H1 (cell line): ENCODE measurements at regions not wholly inside any gene's neighbourhood (a gene's known extent, or its start where the extent isn't known, plus 50 kb on each side); places are given as distances from the start of the nearest gene placed in this dataset.

Experiments used
- CTCF ChIA-PET: fragments of 300-600 bp; sonication (Branson Sonifier 250); formaldehyde crosslinking; loops from one replicate; lab custom pipeline; 2021; ENCODE audit not compliant: partially characterized antibody; lab: Charles Lee
- POLR2A ChIA-PET: fragments of 300-600 bp; sonication (Branson Sonifier 250); formaldehyde crosslinking; loops from one replicate; lab custom pipeline; 2021; ENCODE audit warnings: inconsistent platforms; ENCODE audit not compliant: partially characterized antibody; lab: Charles Lee
- DNase-seq, 2 experiments: peaks; one replicate each; pipeline versions ENCODE4 v3.0.0 to v3.0.0-alpha.2; 2010 to 2022; ENCODE audit warnings: low spot score in 2 of 2, low read depth in 1 of 2, mixed read lengths in 1 of 2
- FAIRE-seq: peaks from 2 replicates; lab custom pipeline; 2011; peaks lifted over from hg19 to GRCh38; lab: Jason Lieb, UNC
- H2AFZ ChIP-seq: 2 replicates; pipeline ENCODE4 v1.8.1; 2012; ENCODE audit warnings: low read length, inconsistent platforms
- H2AK5ac ChIP-seq: 2 replicates; pipeline ENCODE4 v1.6.1; 2013; ENCODE audit warnings: low read depth, low read length
- H2BK120ac ChIP-seq: replicated peaks from 2 replicates; pipeline ENCODE3; 2013; ENCODE audit warnings: low read depth, low read length, inconsistent platforms
- H2BK12ac ChIP-seq: 2 replicates; pipeline ENCODE4 v1.6.1; 2013; ENCODE audit warnings: low read depth, low read length
- H2BK15ac ChIP-seq: 2 replicates; pipeline ENCODE4 v1.6.1; 2013; ENCODE audit warnings: low read length
- H2BK20ac ChIP-seq: 2 replicates; pipeline ENCODE4 v1.6.1; 2013; ENCODE audit warnings: low read length
- H2BK5ac ChIP-seq: 2 replicates; pipeline ENCODE4 v1.6.1; 2013; ENCODE audit warnings: low read depth, low read length
- H3K14ac ChIP-seq: 2 replicates; pipeline ENCODE4 v1.6.1; 2013; ENCODE audit warnings: inconsistent platforms; ENCODE audit not compliant: insufficient read length
- H3K18ac ChIP-seq: 2 replicates; pipeline ENCODE4 v1.6.1; 2013; ENCODE audit warnings: low read length; ENCODE audit errors: extremely low read depth
- H3K23ac ChIP-seq: 2 replicates; pipeline ENCODE4 v1.6.1; 2013; ENCODE audit warnings: inconsistent platforms; ENCODE audit not compliant: insufficient read length
- H3K23me2 ChIP-seq: 2 replicates; pipeline ENCODE4 v1.6.1; 2013; ENCODE audit warnings: low read depth, low read length
- H3K27ac ChIP-seq: 2 replicates; pipeline ENCODE4 v1.6.1; 2011; ENCODE audit warnings: low read depth, low read length, inconsistent platforms
- H3K27me3 ChIP-seq, 4 experiments: replicated peaks in 1 of 4; 1 replicate in 1 of 4; 2 replicates in 3 of 4; pipeline versions ENCODE4 v1.6.1 to v1.8.1; 2011 to 2013; ENCODE audit warnings: low read length in 3 of 4, mild to moderate bottlenecking in 3 of 4, inconsistent platforms in 2 of 4, mixed read lengths in 2 of 4, moderate library complexity in 1 of 4; ENCODE audit not compliant: control insufficient read depth in 3 of 4, insufficient read depth in 3 of 4; ENCODE audit errors: extremely low read depth in 1 of 4
- H3K36me3 ChIP-seq, 4 experiments: 2 replicates each; pipeline versions ENCODE4 v1.6.1 to v1.8.1; 2011 to 2013; ENCODE audit warnings: mild to moderate bottlenecking in 4 of 4, low read length in 3 of 4, moderate library complexity in 2 of 4, control low read depth in 1 of 4, inconsistent platforms in 1 of 4; ENCODE audit not compliant: insufficient read depth in 4 of 4, control insufficient read depth in 2 of 4
- H3K4ac ChIP-seq: replicated peaks from 2 replicates; pipeline ENCODE3; 2013; ENCODE audit warnings: low read length, low read depth, mixed read lengths, inconsistent platforms; ENCODE audit not compliant: insufficient read length
- H3K4me1 ChIP-seq, 4 experiments: replicated peaks in 1 of 4; 1 replicate in 1 of 4; 2 replicates in 3 of 4; pipeline versions ENCODE4 v1.6.1 to v1.8.1; 2011 to 2013; ENCODE audit warnings: low read length in 3 of 4, inconsistent platforms in 2 of 4, mixed read lengths in 1 of 4; ENCODE audit not compliant: insufficient read depth in 4 of 4, control insufficient read depth in 3 of 4
- H3K4me2 ChIP-seq, 2 experiments: 2 replicates each; pipeline versions ENCODE4 v1.6.1 to v1.8.1; 2011 to 2013; ENCODE audit warnings: low read depth in 2 of 2, low read length in 2 of 2, control low read depth in 1 of 2, inconsistent platforms in 1 of 2, mild to moderate bottlenecking in 1 of 2; ENCODE audit not compliant: insufficient read depth in 1 of 2
- H3K4me3 ChIP-seq, 4 experiments: fragments of 200-600, 300-600 bp in 1 of 4; sonication (generic), shearing (Covaris generic), sonication (Bioruptor Twin) in 1 of 4; 2 replicates each; pipeline versions ENCODE4 v1.5.1 to v1.8.1; 2011 to 2016; ENCODE audit warnings: low read length in 4 of 4, low read depth in 3 of 4, control low read depth in 2 of 4, inconsistent platforms in 2 of 4, mild to moderate bottlenecking in 2 of 4, mixed read lengths in 1 of 4, moderate library complexity in 1 of 4; ENCODE audit not compliant: insufficient read depth in 2 of 4; ENCODE audit errors: extremely low read depth in 1 of 4
- H3K56ac ChIP-seq: replicated peaks from 2 replicates; pipeline ENCODE3; 2013; ENCODE audit warnings: low read depth, mild to moderate bottlenecking, mixed read lengths, low read length, inconsistent platforms; ENCODE audit not compliant: insufficient read length
- H3K79me1 ChIP-seq: 2 replicates; pipeline ENCODE4 v1.6.1; 2013; ENCODE audit warnings: low read depth, low read length, control low read depth
- H3K79me2 ChIP-seq, 2 experiments: 2 replicates each; pipeline versions ENCODE4 v1.6.1 to v1.8.1; 2012 to 2013; ENCODE audit warnings: low read length in 2 of 2, mild to moderate bottlenecking in 2 of 2, inconsistent platforms in 1 of 2; ENCODE audit not compliant: insufficient read depth in 2 of 2, control insufficient read depth in 1 of 2
- H3K9ac ChIP-seq, 4 experiments: replicated peaks in 1 of 4; 1 replicate in 1 of 4; 2 replicates in 3 of 4; pipeline versions ENCODE4 v1.6.1 to v1.8.1; 2011 to 2013; ENCODE audit warnings: low read depth in 3 of 4, low read length in 3 of 4, control low read depth in 2 of 4, mild to moderate bottlenecking in 2 of 4, moderate library complexity in 2 of 4, inconsistent platforms in 1 of 4; ENCODE audit errors: extremely low read depth in 1 of 4
- H3K9me3 ChIP-seq, 2 experiments: 2 replicates each; pipeline versions ENCODE4 v1.6.1 to v1.8.1; 2012 to 2013; ENCODE audit warnings: mild to moderate bottlenecking in 2 of 2, moderate library complexity in 2 of 2, control low read depth in 1 of 2, inconsistent platforms in 1 of 2, low read depth in 1 of 2, low read length in 1 of 2, mixed read lengths in 1 of 2; ENCODE audit not compliant: insufficient read depth in 2 of 2
- H4K20me1 ChIP-seq, 2 experiments: replicated peaks in 1 of 2; 2 replicates each; pipeline versions ENCODE3 to v1.8.1; 2011 to 2013; ENCODE audit warnings: inconsistent platforms in 2 of 2, low read length in 2 of 2, mild to moderate bottlenecking in 1 of 2; ENCODE audit not compliant: insufficient read depth in 2 of 2, control insufficient read depth in 1 of 2
- H4K5ac ChIP-seq: 2 replicates; pipeline ENCODE4 v1.6.1; 2013; ENCODE audit warnings: low read length, low read depth, mixed read lengths, inconsistent platforms; ENCODE audit not compliant: insufficient read length
- H4K8ac ChIP-seq: 2 replicates; pipeline ENCODE4 v1.8.0; 2013; ENCODE audit warnings: mild to moderate bottlenecking, moderate library complexity, low read length, inconsistent platforms; ENCODE audit not compliant: insufficient read depth; ENCODE audit errors: extremely low read depth
- H4K91ac ChIP-seq: replicated peaks from 2 replicates; pipeline ENCODE3; 2013; ENCODE audit warnings: low read length, mixed read lengths, inconsistent platforms; ENCODE audit not compliant: insufficient read length
- ASH2L ChIP-seq: fragments of 200-600, 300-600 bp; sonication (generic); IDR thresholded peaks from one replicate; pipeline ENCODE4 v1.7.1; 2017; ENCODE audit warnings: low read length
- ATF3 ChIP-seq: IDR thresholded peaks from 2 replicates; pipeline ENCODE4 v1.6.1; 2011; ENCODE audit warnings: low read depth, mild to moderate bottlenecking, low read length; ENCODE audit not compliant: insufficient read depth
- CBX8 ChIP-seq: fragments of 300-800, 300-1000 bp; sonication (generic); IDR thresholded peaks from 2 replicates; pipeline ENCODE4 v1.7.1; 2016; ENCODE audit warnings: low read depth, low read length, borderline replicate concordance
- CHD1 ChIP-seq: IDR thresholded peaks from 2 replicates; pipeline ENCODE4 v1.6.1; 2012; ENCODE audit warnings: low read depth, low read length, improper control_type of control experiment
- E2F6 ChIP-seq: IDR thresholded peaks from 2 replicates; pipeline ENCODE4 v1.6.1; 2012; ENCODE audit warnings: inconsistent platforms
- KDM4A ChIP-seq: IDR thresholded peaks from one replicate; pipeline ENCODE4 v1.7.1; 2012; ENCODE audit warnings: low read depth, mild to moderate bottlenecking, moderate library complexity, low read length, inconsistent platforms; ENCODE audit not compliant: severe bottlenecking
- MAFK ChIP-seq: IDR thresholded peaks from 2 replicates; pipeline ENCODE4 v1.6.1; 2012; ENCODE audit warnings: low read depth, mild to moderate bottlenecking, improper control_type of control experiment, low read length
- PHF8 ChIP-seq: fragments of 200-600 bp; sonication (generic); conservative IDR thresholded peaks from 2 replicates; pipeline ENCODE4 v1.7.1; 2012; ENCODE audit warnings: low read depth, mild to moderate bottlenecking, inconsistent platforms, low read length, moderate library complexity
- POU5F1 ChIP-seq: IDR thresholded peaks from 2 replicates; pipeline ENCODE4 v1.6.1; 2011; ENCODE audit warnings: low read depth, mild to moderate bottlenecking, low read length, moderate library complexity
- SIN3A ChIP-seq, 2 experiments: IDR thresholded peaks in 1 of 2; conservative IDR thresholded peaks in 1 of 2; 2 replicates each; pipeline ENCODE4 v1.6.1; 2011 to 2012; ENCODE audit warnings: low read length in 2 of 2, improper control_type of control experiment in 1 of 2, low read depth in 1 of 2, mild to moderate bottlenecking in 1 of 2
- SIRT6 ChIP-seq: IDR thresholded peaks from one replicate; pipeline ENCODE4 v1.7.1; 2012; ENCODE audit warnings: low read length, inconsistent platforms
- SP4 ChIP-seq: IDR thresholded peaks from 2 replicates; pipeline ENCODE4 v1.6.1; 2012; ENCODE audit warnings: low read length, inconsistent platforms
- SUZ12 ChIP-seq: fragments of 200-600 bp; sonication (generic); IDR thresholded peaks from 2 replicates; pipeline ENCODE4 v1.6.1; 2012; ENCODE audit warnings: mild to moderate bottlenecking, inconsistent platforms, low read length, moderate library complexity, mixed read lengths
- TEAD4 ChIP-seq: IDR thresholded peaks from 2 replicates; pipeline ENCODE4 v1.6.1; 2012; ENCODE audit warnings: low read depth, low read length, inconsistent platforms, mixed read lengths
- WGBS, 2 experiments: shearing (Covaris generic) in 1 of 2; methylation state at CpG; one replicate each; pipeline versions ENCODE4 v1.1.6 to v1.1.7; 2013 to 2015; ENCODE audit warnings: low lambda C conversion rate in 2 of 2, mixed read lengths in 2 of 2, inconsistent platforms in 1 of 2, low coverage in 1 of 2, missing lambda C conversion rate in 1 of 2; ENCODE audit not compliant: insufficient replicate concordance in 2 of 2, insufficient coverage in 1 of 2, insufficient read length in 1 of 2; ENCODE audit errors: extremely low coverage in 1 of 2, missing lambda C conversion rate in 1 of 2; 5-methylcytosine and 5-hydroxymethylcytosine counted together

- no peak overlapping the region for H3K4me2 ChIP-seq
- H2AK5ac ChIP-seq, result no peak overlapping the region
- H3K23me2 ChIP-seq, result no peaks in the 10 kb centered on the region
- no peak overlapping the region for H3K23ac ChIP-seq
- no peak overlapping the region for H2BK12ac ChIP-seq
- WGBS, 2 experiments, result 87% methylated on average over 4 of the region's 4 CpGs; no CpG with 5 or more reads in 1 of the 2 experiments
- H2BK20ac ChIP-seq, result no peak overlapping the region
- no peak overlapping the region for H3K14ac ChIP-seq
- H3K27ac ChIP-seq, result no peak overlapping the region
- H3K9ac ChIP-seq, result no peak overlapping the region
- H2BK120ac ChIP-seq, result no peak overlapping the region
- H3K36me3 ChIP-seq, result no peaks in the 10 kb centered on the region
- FAIRE-seq (no peak), DNase-seq (no peak)
- H2BK5ac ChIP-seq, result no peak overlapping the region
- no peak overlapping the region for H3K56ac ChIP-seq
- H3K4ac ChIP-seq, result no peak overlapping the region
- no peak overlapping the region for H3K4me3 ChIP-seq
- H4K91ac ChIP-seq, result no peak overlapping the region
- H3K9me3 ChIP-seq, result no peaks in the 10 kb centered on the region
- H3K4me1 ChIP-seq, result peaks cover 0 to 3% (median 0%) of the 10 kb centered on the region in 4 experiments; a peak in 1 of 7 replicates
- H3K79me1 ChIP-seq, result no peaks in the 10 kb centered on the region
- H4K8ac ChIP-seq, result no peak overlapping the region
- ChIA-PET CTCF (no interaction called here), POLR2A (no interaction called here)
- no peak overlapping the region for H4K5ac ChIP-seq
- H3K27me3 ChIP-seq, result no peaks in the 10 kb centered on the region
- H2BK15ac ChIP-seq, result no peak overlapping the region
- no peaks in the 10 kb centered on the region for H3K79me2 ChIP-seq
- H3K18ac ChIP-seq, result no peak overlapping the region
- H2AFZ ChIP-seq, result no peak overlapping the region
- H4K20me1 ChIP-seq, result no peaks in the 10 kb centered on the region
- TF ChIP-seq SUZ12 (no peak), E2F6 (no peak), TEAD4 (no peak), ASH2L (no peak), SIN3A (conservative IDR thresholded peaks at IDR 0.05 in 1 of 2, IDR thresholded peaks at IDR 0.05 in 1 of 2; ENCODE audit: low read depth in 1 of 2, low read length in 2 of 2) (no peak), KDM4A (no peak), CHD1 (no peak), MAFK (no peak), POU5F1 (no peak), ATF3 (no peak), CBX8 (no peak), SIRT6 (no peak), SP4 (no peak), PHF8 (no peak)
Measured at GRCh38 chrX:148448686-148449085, 51.7 kb upstream of the AFF2 start.
